ENCODE measurements at regions not wholly inside any gene's neighbourhood (a gene's known extent, or its start where the extent isn't known, plus 50 kb on each side); places are given as distances from the start of the nearest gene placed in this dataset.

DNA sequence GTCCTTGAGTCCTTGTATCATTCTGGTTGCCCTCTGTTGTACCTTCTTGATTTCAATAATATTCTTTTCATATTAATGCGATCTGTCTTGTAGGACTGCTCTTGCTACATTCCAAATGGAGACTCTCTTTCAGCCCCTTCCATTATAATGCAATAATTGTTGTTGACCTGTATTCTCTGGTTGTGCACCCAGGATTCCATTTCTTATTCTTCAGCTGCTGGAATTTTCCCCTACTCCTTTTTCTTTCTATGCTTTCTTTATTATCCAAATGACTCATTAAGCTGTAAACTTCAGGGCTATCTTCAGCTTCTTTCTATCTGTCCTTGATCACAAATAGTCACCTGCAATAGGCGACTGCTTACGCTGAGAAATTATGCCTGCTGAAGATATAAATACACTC is 321.5 kb downstream of the SATB1 start:
- H3K4me3 ChIP-seq (ENCODE audit: low read depth, low read length) = no peak overlapping the region
- no peak for DNase-seq (ENCODE audit: low read depth)
- TF ChIP-seq, protein P1, sequence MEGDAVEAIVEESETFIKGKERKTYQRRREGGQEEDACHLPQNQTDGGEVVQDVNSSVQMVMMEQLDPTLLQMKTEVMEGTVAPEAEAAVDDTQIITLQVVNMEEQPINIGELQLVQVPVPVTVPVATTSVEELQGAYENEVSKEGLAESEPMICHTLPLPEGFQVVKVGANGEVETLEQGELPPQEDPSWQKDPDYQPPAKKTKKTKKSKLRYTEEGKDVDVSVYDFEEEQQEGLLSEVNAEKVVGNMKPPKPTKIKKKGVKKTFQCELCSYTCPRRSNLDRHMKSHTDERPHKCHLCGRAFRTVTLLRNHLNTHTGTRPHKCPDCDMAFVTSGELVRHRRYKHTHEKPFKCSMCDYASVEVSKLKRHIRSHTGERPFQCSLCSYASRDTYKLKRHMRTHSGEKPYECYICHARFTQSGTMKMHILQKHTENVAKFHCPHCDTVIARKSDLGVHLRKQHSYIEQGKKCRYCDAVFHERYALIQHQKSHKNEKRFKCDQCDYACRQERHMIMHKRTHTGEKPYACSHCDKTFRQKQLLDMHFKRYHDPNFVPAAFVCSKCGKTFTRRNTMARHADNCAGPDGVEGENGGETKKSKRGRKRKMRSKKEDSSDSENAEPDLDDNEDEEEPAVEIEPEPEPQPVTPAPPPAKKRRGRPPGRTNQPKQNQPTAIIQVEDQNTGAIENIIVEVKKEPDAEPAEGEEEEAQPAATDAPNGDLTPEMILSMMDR (IDR thresholded peaks at IDR 0.05; ENCODE audit: insufficient read depth, low read length) = no peak

DNA sequence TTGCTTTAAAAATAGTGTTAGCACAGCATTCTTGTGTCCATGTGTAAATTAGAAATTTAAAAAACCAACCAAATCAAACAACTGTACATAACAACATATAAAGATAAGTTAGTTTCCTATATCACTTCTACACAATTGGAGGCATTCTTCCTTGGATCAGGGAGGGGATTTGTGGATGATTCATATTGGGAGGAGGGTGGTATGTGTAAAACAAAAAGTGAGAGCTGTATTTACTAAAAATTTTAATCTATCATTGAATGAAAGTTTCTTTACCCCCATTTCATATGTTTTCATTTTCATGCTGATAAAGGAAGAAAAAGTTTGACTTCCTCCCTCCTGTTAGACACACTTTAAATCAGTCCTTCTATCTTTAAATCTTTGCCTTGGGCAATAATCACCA is 325.0 kb downstream of the SATB1 start:
- TF ChIP-seq, protein P1 (IDR thresholded peaks at IDR 0.05; ENCODE audit: insufficient read depth, low read length) = no peak
- DNase-seq (ENCODE audit: low read depth) = peak; percentile 50
- no peak overlapping the region for H3K4me3 ChIP-seq (ENCODE audit: low read depth, low read length)

DNA sequence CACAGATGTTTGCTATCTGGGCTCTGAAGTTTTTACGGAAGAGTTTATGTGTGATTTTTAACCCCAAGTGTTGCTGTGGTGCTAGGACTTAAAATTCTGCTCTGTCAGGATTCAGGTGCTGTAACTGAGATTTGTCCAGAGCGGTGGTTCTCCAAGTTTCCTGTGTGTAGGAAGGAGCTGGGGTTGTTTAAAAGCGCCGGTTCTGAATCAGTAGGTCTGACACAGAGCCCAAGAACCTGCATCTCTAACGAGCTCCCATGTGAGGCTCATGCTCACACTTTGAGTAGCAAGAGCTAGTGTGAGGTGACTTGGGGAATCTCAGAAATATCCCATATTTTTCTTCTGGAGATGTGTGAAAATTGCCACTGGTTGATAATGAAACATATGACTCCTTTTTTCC is 325.5 kb downstream of the SATB1 start:
- H3K4me3 ChIP-seq (ENCODE audit: low read depth, low read length) = no peak overlapping the region
- DNase-seq (ENCODE audit: low read depth) = no peak
- TF ChIP-seq, protein P1 (IDR thresholded peaks at IDR 0.05; ENCODE audit: insufficient read depth, low read length) = no peak

DNA sequence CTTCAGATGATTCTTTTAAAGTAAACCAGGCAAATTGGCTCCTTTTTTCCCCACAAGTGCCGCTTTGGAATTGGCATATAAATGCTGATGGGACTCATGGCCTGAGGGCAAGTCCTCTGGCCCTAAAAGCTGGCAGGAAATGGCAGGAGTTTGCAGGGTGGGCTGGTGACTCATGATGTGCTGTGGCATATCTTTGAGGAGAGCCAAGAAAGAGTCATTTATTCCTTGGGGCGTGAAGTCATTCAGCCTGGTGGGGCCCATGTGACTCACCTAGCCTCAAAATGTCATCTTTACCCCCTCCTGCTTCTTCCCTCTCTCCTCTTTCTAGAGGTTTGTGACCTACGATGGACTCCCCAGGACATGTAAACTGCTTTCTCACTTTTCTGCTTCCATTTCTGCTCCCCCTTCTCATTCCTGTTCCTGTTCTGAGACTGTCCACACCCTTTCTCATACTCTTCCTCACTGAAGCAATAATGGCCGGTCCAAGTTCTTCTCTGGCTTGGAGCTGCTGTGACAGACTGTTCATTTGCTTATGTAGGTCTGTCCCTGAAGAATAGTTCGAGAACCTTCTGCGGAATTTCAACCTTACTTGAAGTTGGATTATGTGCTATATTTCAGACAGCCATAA is 326.1 kb downstream of the SATB1 start:
- peak; percentile 81 for DNase-seq (ENCODE audit: low read depth)
- TF ChIP-seq, protein P1 (IDR thresholded peaks at IDR 0.05; ENCODE audit: insufficient read depth, low read length) = no peak
- H3K4me3 ChIP-seq (ENCODE audit: low read depth, low read length) = no peak overlapping the region

DNA sequence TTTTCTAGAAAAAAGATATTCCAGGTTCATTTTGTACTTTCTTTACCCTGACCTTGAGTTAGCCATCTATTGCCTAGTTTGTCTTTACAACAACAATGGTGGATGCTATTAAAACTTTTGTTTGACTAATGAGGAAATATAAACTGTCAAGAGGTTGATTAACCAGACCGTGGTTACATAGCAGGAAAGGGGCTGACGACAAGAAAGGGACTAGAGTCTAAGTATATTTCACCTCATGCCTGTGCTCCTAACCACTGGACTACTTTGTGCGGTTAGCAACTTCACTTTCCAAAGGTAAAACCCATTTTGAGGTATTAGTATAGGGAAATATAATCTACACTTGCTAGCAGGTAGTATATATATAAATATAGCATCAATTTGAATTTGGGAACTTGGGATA is 327.1 kb downstream of the SATB1 start:
- no peak for DNase-seq (ENCODE audit: low read depth)
- TF ChIP-seq, protein P1 (IDR thresholded peaks at IDR 0.05; ENCODE audit: insufficient read depth, low read length) = no peak

DNA sequence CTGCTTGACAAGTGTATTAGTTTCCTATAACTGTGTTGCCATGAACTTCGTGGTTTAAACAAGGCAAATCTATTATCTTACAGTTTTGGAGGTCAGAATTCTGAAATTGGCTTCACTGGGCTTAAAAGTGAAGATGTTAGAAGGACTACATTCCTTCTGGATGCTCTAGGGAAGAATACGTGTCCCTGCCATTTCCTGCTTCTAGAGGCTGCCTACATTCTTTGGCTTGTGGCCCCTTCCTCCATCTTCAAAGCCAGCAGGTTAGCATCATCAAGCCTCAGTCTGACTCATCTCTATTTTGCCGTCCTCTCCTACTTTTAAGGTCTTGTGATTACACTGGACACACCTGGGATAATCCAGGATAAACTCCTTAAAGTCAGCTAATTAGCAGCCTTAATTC is 327.7 kb downstream of the SATB1 start:
- DNase-seq (ENCODE audit: low read depth) = no peak
- TF ChIP-seq, protein P1 (IDR thresholded peaks at IDR 0.05; ENCODE audit: insufficient read depth, low read length) = no peak

More for the DNA sequence above, 327.1 kb downstream of the SATB1 start:
- H3K4me3 ChIP-seq (ENCODE audit: low read depth, low read length) = no peak overlapping the region

DNA sequence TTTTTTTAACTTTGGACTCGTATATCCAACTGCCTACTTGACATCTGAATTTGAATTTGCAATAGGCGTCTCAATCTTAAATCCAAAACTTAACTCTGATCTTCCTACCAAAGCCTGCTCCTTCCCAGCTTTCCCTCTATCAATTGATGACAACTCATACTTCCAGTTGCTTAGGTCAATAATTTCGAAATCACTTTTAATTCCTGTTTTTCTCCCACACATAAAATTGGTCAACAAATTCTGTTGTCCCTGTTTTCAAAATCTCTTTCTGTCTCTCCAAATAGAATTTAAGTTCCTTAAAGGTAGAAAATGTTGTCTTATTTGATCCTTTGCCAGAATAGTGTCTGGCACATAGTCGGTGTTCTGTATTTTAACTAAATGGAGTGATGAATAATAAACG is 332.4 kb downstream of the SATB1 start:
- TF ChIP-seq, protein P1 (IDR thresholded peaks at IDR 0.05; ENCODE audit: insufficient read depth, low read length) = no peak

More for the DNA sequence above, 327.7 kb downstream of the SATB1 start:
- H3K4me3 ChIP-seq (ENCODE audit: low read depth, low read length) = no peak overlapping the region

More for the DNA sequence above, 332.4 kb downstream of the SATB1 start:
- no peak for DNase-seq (ENCODE audit: low read depth)
- no peak overlapping the region for H3K4me3 ChIP-seq (ENCODE audit: low read depth, low read length)
